GM18909 (cell line): ENCODE measurements at regions not wholly inside any gene's neighbourhood (a gene's known extent, or its start where the extent isn't known, plus 50 kb on each side); places are given as distances from the start of the nearest gene placed in this dataset.

Source experiments
- ATAC-seq: cut with Tn5 transposase; IDR thresholded peaks from one replicate; pipeline ENCODE4 v1.9.1; 2021; ENCODE audit warnings: mild to moderate bottlenecking; ENCODE audit not compliant: unreplicated experiment, poor library complexity

DNA sequence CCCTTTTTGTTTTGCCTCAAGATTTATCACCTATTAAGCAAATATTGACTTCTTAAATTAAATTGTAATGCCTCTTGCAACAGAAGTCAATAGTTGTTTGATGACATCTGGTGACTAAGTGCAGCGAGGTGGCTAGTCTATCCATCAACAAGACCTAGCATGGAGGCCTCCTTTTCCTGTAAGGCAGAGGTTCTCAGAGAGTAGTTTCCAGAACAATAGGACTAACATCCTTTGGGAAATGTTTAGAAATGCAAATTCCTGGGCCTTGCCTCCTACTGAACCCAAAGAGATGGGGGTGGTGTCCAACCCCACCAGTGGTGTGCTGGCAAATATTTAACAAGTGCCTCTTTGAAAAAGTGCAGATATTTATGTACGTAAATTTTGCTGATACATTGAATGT lies 143.7 kb downstream of the SCP2D1 start:
- ATAC-seq: no peak

DNA sequence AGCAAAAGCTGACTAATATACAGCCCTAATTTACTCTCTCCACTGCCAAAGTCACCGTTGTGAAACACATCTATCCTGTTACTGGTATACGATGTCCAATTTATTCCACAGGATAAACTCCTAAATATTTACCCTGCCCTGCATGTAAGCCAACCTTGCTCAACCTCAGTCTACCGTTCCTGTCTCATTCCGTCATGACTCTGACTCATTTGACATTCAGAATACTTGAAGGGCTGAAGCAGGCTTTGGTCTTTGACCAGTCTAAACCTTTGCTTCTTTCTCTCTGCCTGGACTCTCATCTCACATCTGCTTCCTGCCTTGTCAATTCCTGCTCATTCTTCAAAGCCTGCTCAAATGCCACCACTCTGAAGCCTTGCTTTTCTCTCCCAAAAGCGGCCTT lies 157.5 kb downstream of the SCP2D1 start:
- no peak for ATAC-seq

DNA sequence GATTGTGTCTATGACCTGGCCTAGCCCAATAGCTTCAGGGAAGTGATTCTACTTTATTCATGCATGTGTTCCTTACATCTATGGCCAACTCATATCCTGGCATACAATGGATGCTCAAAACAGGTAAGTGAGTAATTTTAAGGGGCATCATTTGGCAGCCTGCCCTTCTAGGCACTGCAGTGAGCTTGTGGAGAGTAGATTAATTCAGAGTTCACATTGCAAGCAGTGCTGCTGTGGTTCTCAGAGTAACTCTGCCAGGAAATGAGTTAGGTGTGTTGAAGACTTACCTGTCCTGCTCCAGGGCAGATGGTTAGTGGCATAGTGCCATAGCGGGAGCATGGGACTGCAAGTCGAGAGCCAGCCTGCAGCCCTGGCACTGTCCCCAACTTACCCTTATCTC lies 158.0 kb downstream of the SCP2D1 start:
- ATAC-seq: no peak

DNA sequence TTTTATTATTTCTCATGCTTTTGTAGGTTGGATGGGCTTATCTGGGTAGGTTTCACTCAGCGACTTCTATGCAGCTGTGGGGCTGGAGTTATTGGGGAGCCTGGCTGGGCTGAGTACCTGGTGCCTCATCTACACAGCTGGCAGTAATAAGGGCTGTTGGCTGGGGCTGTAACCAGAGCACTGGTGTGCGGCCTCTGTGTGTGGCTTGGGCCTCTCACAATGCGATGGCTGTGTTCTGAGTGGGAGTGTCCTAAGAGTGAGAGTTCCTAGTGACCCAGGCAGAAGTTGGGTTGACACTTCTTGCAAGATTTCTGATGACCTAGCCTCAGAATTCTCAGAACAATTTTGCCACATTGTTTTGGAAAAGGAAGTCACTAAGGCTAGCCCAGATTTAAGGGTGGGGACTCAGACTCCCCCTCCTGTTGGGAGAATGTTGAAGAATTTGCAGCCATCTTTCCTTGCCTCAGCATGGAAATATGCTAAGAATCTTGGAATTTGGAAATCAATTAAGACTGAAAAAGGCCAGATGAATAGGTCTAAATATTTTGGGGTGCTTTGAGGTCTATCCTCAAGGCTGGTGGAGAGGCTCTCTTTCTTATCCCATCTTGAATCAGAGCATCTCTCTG lies 158.8 kb downstream of the SCP2D1 start:
- ATAC-seq: no peak

DNA sequence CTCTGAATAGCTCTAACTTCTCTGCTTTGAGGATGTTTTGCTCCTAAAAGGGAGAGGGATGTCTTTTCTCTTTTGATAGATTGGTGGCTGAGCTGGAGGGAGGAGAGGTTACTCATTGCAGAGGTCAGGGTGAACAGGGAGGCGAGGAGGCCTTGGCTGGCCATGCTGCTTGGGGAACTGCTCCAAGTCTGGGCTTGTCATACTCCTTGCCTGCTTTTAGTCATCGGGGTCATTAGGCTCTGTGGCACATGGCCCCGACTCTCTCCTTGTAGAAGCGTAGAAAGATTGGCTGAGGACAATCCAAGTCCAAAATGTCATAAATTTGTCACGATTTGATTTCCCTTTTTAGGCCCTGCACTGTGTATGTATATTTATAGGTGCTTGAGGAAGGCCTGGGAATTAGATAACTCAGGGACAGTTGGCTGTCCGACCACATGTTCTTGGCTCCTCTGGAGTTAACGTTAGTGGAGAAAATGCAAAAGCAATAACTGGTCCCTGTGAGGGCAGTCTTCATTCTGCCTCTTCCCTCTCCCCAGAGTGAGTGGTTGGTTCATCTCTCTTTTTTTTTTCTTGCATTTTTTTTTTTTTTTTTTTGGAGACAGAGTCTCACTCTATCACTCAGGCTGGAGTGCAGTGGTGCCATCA lies 160.1 kb downstream of the SCP2D1 start:
- no peak for ATAC-seq

DNA sequence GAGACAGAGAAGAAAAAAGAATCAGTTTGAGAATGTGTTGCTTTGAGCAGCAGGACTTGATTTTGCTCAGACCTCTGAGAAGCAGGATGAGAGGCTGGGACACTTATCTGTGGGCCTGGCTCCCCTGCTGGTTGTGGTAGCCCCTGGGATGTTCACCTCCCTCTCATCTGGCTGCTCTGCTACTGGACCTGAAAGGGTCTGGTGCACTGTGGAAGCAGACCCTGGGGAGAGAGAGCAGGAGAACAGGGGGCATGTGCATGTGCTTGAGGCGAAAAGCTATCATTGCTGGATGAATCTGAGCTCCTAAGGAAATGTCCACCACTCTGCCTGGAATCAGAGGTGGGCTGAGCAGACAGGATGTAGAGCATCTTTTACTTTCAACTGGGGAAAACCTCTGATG lies 161.1 kb downstream of the SCP2D1 start:
- no peak for ATAC-seq

DNA sequence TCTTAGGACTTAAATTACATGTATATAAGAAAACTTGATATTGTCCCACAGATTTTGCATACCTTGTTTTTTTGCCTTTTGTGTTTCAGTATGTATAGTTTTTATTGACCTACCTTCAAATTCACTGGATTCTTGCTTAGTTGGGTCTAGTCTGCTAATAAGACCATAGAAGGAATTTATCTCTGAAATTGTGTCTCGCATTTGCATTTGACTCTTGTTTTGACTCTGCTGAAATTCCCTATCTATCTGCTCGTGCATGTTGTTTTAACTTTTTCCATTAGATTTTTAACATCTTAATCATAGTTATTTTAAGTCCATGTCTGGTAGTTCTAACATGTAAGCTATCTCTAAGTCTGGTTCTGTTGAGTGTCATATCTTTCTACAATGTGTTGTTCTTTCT lies 163.9 kb downstream of the SCP2D1 start:
- no peak for ATAC-seq

DNA sequence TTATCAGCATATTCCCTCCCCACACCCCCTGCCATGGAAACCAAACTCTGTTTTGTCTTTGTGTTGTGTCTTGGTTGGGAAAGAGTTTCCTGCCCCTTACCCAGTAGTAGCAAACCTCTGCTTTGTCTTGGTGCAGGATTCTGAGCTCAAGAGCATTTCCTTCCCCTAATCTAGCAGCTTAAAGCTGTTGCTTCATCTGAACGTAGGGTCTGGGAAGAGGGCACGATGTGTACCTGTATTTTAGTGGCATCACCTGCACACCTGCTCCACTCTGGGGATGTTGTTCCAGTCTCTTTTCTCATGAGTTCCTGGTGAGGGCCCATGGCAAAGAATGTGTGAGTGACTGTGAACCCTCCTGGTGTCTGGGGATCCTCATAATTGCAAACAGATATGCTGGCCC lies 164.7 kb downstream of the SCP2D1 start:
- ATAC-seq: no peak

DNA sequence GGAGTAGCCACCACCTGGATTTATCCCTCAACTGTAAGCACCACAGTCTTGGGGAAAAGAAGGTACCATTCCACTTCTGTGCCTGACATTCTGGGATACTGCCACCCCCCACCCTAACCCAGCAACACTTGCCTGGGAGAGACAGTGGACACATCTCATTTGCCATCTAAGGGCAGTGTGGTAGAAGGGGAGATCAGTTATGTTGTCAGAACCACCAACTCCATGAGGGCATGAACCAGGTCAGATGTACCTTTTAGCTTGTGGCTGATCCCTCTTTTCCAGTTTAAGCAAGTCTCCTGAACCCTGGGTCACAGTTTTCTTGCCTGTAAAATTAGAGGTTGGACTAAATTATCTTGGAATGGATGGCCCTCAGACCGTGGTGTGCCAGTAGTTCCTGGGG lies 165.5 kb downstream of the SCP2D1 start:
- no peak for ATAC-seq

DNA sequence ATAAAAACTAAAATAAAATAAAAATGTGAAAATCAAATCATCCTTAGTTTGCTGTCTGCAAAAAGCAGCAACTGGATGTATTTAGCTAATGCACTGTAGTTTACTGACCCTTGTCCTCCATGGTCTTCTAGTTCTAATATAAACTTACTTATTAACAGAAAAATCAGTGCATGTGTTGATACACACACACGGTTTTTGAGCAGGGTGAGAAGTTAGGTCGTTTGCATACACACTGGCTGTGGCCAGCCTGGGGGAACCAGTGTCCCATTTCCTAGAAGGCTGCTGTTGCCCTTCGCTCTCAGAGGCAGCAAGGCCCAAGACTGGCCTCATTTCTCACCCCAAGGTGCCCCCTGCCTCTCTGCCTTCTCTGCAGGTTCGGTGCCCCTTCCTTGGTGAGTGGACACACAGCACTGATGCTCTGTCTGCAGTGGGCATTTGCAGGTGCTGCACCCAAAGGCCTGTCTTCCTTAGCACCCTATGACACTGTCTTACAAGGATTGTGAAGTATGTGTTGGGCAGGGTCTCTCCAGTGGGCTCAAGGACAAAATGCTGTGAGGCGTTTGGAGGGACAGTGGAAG lies 168.5 kb downstream of the SCP2D1 start:
- no peak for ATAC-seq

DNA sequence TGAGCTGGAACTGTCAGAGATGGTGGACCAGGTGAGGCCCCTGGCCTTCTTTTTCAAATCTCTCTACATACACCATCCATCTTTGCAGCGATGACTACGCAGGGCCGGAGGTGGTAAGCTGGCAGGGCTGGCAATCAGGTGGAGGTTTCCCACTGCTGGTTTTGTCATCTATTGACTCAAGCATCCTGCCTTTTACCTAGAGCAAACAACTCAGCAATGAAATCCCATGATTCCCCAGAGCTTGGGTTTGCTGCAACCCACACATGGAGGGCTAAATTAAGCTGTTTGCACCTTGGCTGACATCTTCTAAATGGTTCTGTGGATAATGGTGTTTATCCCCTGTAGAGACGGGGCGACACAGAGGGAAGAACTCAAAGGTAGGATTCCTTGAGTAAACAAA lies 170.2 kb downstream of the SCP2D1 start:
- ATAC-seq: no peak

DNA sequence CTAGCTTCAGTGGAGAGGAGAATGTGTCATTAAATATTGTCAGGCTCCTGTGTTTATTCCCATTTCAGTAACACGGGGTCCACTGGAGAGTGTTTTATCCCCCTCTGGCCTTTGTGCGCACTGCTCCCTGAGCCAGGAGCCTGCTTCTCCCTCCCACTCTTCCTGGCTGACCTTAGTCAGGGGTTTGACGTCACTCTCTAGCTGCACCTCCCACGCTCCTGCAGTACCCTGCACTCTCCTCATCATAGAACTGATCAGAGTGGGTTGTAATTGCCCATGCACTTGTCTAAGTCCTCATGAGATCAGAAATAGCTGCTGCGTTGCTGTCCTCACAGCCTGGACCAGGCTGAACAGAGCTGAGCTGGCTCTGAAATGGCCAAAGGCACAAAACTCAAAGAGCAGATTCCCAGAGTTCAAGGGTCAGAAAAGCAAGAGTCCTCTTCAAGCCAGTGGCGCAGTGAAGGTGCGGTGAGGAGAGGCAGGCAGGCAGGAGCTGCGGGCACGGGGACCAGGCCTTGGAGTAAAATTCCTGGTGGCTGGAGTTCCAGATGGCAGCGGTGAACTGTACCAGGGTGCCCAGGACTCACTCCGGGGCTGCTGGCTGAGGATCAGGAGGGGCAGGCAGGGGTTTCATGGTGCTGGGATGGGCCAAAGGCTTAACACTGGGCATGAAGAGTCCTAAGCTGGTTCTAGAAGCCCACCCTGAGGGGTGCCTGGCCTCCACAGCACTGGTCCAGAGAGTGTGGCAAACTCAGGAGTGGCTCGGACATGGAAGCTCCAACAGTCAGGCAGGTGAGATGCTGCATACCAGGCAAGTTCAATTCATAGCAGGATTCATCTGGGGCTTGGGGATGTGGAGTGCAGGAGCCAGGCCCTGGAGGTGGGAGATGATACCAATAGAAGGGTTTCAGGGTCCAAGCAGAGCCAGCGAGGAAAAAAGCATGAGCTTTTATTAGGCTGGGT lies 170.9 kb downstream of the SCP2D1 start:
- ATAC-seq: no peak

DNA sequence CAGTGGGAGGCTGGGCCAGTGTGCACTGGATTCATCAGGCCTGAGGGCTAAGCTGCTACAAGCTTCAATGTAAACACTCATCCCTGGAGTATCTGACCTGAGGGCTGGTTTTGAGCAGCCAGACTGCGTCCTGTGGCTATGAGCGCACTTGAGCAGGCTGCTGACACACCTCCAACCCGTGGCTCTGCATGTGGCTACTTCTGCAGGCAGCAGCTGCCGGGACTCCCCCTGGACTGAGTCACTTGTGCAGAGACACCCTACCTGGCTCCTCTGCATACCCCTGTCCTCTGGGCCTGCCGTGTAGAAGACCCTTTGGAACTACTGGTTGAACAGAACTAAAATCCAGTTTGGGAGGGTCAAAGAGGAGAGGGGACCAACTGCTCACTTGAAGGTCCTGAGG lies 172.0 kb downstream of the SCP2D1 start:
- ATAC-seq: no peak

DNA sequence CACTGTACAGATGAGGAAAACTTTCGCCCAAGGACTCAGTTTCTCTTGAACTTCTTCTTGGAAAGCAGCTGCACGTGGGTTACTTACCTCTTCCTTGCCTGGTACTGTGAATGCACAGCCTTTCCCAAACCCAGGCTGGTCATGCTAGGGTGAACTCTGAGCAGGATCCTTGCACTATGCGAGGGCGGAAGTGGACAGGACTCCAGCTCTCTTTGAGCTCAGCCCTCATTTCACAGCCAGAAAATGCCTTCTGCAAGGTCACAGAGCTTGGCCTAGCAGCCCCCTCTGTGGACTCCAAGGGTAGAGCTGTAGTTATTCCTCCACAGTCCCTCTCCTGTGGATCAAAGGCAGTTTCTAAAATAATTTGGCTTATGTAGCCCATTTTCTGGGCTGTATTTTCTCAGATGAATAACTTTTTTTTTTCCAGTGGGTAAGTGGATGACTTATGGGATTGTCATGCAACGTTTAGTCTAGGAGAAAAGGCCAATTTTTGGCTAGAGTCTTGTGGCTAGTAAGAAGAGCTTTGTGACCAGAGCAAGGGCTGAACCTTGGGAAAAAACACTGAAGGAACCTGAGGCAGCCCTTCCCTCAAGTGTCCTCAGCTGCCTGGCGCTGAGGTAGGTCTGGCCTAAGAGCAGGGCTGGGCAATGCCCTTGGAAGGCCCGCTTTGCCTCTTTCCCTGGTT lies 172.7 kb downstream of the SCP2D1 start:
- no peak for ATAC-seq

DNA sequence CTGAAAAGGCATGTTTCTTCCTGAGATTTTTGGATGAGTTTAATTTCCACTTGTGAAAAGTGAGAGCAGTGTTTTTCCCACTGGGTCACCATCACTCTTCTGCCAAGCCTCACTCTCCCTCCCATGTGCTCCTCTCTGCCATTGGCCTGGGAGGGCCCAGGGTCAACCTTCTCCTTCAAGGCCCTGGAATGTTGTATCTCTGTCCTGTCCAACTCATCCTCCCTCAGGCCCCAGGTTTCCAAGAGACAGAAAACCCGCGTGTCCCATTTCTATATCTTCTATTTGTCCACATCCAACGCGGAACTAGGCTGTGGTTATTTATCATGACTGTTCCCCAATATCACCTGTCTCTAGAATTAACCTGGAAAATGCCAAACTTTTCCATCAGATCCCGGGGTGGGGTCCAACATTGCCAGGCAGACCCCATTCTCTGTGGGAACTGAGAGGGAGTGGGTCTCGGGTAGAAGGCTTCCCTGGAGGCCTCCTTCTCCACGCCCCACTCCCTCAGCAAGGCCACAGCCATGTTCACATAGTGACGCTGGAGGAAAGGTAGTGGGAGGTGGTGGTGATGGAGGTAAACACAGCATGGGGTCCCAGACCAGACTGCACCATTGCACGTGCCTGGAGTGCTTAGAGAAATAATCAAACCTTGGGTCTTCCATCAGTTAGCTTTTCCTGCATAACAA lies 173.5 kb downstream of the SCP2D1 start:
- ATAC-seq: no peak

DNA sequence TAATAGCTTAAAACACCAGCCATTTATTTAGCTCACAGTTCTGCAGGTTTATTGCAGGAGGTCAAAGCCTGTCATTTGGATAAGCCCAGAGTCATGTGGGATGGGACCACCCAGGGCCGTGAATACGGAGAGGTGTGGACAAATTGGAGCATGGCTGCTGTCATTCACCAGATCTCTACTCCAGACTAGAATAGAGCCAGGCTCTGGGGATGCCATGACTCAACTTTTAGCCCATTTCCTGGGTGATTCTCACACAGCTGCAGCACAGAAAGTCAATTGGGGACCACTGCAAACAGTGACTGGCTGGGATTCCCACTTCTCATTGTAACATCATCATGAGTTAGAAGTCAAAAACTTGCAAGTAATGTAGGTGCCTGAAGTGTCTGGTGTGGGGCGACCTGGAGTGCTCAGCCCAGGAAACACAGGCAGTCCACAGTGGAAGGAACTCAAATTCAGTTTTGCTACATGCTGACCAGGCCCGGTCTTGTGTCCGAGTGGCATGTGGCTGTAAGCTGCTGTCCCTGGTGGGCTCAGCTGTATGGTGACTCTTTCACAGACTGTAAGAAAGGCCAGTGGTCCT lies 174.3 kb downstream of the SCP2D1 start:
- ATAC-seq: no peak

DNA sequence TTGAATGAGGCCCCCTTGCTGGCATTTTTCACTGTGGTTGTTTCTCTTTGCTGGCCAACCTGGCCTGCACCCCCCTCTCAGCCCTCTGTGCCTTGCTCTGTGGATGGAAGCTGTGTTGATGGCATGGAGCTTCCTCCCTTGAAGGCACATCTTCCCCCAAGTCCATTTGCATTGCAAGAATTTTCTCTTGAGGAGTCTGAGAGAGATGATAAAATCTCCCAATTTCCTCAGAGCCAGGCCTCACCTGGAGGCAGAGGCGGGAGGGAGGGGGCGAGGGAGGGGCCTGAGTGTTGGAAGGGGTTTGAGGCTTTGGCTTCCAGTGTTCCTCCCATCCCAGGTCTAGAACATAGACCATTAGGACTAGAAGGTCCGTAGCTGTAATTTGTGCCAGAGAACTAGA lies 175.1 kb downstream of the SCP2D1 start:
- no peak for ATAC-seq

DNA sequence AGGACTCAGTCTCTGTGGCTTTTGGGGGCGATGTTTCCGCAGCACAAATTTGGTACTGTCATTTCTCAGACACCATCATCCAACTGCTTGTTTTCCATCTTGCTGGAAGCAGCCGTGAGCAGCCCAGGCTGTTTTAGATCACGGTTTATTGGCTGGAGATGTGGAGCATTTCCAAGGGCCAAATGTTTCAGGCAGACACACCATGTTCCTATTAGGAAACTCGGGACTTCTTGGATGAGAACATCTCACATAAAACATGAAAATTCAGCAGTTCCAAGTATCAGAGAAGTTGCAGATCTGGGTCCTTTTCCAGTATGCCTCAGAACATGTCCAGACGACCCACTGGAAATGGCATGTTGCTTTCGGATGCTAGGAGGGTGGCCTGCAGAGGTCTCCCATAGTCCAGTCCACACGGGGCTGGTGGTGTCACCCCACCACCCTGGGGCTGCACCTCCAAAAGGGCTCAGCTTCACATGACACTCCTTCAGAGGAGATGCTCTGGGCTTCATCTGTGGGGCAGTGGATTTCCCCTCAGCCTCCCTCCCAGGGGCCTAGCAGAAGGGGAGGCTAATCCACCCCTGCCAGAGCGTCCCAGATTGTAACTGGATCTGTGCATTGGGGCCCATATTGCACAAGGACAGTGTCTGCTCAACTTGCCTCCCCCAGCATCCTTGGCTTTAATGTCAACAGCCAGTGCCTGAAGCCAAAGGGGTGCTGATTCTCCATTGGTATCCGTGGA lies 176.3 kb downstream of the SCP2D1 start:
- no peak for ATAC-seq

DNA sequence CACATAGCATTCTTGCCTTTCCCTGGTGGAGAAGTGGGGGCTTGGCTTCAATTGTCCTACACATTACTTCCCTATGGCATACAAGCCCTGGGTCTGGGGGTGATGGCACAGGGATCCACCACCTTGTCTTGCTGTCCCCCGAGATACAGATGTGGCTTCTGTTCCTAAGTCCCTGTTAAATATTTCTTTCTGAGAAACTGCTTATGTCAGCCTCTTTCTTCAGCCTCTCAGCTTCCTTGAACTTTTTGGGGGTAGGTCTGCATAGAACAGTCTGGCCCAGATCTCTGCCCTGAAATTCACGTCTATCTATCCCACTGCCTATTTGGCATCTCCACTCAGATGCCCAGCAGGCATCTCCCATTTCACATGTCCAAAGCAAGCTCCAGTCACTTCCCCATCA lies 177.4 kb downstream of the SCP2D1 start:
- no peak for ATAC-seq
